Fibroblast of lung (primary cell): ENCODE measurements at regions not wholly inside any gene's neighbourhood (a gene's known extent, or its start where the extent isn't known, plus 50 kb on each side); places are given as distances from the start of the nearest gene placed in this dataset.

ENCODE experiments used
- EZH2 ChIP-seq: IDR thresholded peaks from 2 replicates; pipeline ENCODE4 v1.5.1; 2012; ENCODE audit warnings: low read length, control low read depth, mild to moderate bottlenecking; ENCODE audit errors: missing control alignments
- TF ChIP-seq, protein P1 (sequence below), 2 donors: IDR thresholded peaks in 1 of 2; conservative IDR thresholded peaks in 1 of 2; 1 replicate in 1 of 2; 2 replicates in 1 of 2; pipeline ENCODE4 v1.5.1; 2011 to 2012; ENCODE audit warnings: low read length in 2 of 2, control low read depth in 1 of 2, inconsistent platforms in 1 of 2, low read depth in 1 of 2, mild to moderate bottlenecking in 1 of 2

DNA sequence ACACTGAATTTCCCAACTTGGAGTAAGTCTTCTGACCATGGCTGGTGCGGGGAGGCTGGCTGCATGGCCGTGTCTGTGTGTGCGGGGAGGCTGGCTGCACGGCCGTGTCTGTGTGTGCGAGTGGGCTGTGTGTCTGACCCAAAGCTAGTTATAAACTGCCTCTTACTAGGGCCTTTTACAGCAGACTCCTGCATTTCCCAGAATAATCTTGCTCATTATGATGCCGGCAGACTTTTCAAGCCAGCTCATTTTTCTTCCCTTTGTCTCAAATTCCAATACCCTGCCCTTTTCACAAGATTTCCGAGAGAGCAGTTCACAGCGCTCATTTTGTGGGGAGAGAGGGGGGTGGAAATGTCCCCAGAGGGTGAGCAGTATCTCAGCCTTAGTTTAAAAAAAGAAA lies 470.7 kb upstream of the BRINP1 start:
- TF ChIP-seq, protein P1, sequence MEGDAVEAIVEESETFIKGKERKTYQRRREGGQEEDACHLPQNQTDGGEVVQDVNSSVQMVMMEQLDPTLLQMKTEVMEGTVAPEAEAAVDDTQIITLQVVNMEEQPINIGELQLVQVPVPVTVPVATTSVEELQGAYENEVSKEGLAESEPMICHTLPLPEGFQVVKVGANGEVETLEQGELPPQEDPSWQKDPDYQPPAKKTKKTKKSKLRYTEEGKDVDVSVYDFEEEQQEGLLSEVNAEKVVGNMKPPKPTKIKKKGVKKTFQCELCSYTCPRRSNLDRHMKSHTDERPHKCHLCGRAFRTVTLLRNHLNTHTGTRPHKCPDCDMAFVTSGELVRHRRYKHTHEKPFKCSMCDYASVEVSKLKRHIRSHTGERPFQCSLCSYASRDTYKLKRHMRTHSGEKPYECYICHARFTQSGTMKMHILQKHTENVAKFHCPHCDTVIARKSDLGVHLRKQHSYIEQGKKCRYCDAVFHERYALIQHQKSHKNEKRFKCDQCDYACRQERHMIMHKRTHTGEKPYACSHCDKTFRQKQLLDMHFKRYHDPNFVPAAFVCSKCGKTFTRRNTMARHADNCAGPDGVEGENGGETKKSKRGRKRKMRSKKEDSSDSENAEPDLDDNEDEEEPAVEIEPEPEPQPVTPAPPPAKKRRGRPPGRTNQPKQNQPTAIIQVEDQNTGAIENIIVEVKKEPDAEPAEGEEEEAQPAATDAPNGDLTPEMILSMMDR (conservative IDR thresholded peaks at IDR 0.05 in 1 of 2, IDR thresholded peaks at IDR 0.05 in 1 of 2; ENCODE audit: low read depth in 1 of 2, low read length in 2 of 2), result no peak
- TF ChIP-seq EZH2, result no peak
